ENCODE measurements at regions not wholly inside any gene's neighbourhood (a gene's known extent, or its start where the extent isn't known, plus 50 kb on each side); places are given as distances from the start of the nearest gene placed in this dataset.

DNA sequence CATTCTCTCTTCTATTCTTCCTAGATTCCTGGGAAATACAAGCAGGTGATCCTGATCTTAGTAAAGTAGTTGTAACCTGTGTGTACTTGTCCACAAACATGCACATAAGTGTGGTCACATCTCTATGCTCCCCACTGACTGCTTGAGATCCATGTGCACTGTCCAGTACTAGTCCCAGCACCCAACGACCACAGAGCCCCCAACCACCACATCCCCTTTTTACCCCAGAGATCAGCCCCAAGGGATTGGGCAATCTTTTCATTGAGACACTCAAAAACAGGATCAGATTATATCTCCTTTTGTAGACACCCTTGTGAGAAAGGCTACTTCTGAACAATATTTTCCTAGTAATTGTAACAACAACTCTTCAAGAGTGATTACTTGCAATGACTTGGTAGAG is 240.6 kb downstream of the ACTL7B start:
- TF ChIP-seq, protein P1, sequence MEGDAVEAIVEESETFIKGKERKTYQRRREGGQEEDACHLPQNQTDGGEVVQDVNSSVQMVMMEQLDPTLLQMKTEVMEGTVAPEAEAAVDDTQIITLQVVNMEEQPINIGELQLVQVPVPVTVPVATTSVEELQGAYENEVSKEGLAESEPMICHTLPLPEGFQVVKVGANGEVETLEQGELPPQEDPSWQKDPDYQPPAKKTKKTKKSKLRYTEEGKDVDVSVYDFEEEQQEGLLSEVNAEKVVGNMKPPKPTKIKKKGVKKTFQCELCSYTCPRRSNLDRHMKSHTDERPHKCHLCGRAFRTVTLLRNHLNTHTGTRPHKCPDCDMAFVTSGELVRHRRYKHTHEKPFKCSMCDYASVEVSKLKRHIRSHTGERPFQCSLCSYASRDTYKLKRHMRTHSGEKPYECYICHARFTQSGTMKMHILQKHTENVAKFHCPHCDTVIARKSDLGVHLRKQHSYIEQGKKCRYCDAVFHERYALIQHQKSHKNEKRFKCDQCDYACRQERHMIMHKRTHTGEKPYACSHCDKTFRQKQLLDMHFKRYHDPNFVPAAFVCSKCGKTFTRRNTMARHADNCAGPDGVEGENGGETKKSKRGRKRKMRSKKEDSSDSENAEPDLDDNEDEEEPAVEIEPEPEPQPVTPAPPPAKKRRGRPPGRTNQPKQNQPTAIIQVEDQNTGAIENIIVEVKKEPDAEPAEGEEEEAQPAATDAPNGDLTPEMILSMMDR (IDR thresholded peaks at IDR 0.05), result no peak
- TF ChIP-seq POLR2A (IDR thresholded peaks at IDR 0.05) (no peak), EP300 (IDR thresholded peaks at IDR 0.05) (no peak)
